Astrocyte (in vitro differentiated cells and primary cell): ENCODE measurements at regions not wholly inside any gene's neighbourhood (a gene's known extent, or its start where the extent isn't known, plus 50 kb on each side); places are given as distances from the start of the nearest gene placed in this dataset.

ENCODE experiments used
- DNase-seq: peaks from one replicate; pipeline ENCODE4 v3.0.0-alpha.2; 2010; ENCODE audit warnings: low read depth
- FAIRE-seq: peaks from 2 replicates; lab custom pipeline; 2011; peaks lifted over from hg19 to GRCh38; lab: Jason Lieb, UNC
- H2AFZ ChIP-seq: 2 replicates; pipeline ENCODE4 v1.6.0; 2012; ENCODE audit warnings: low read depth, low read length, inconsistent platforms
- H3K27ac ChIP-seq: 2 replicates; pipeline ENCODE4 v1.5.1; 2011; ENCODE audit warnings: low read depth, low read length, inconsistent platforms
- H3K27me3 ChIP-seq: 2 replicates; pipeline ENCODE4 v1.6.0; 2011; ENCODE audit warnings: low read length, inconsistent platforms; ENCODE audit not compliant: insufficient read depth
- H3K36me3 ChIP-seq: 2 replicates; pipeline ENCODE4 v1.5.1; 2011; ENCODE audit warnings: low read length, inconsistent platforms; ENCODE audit not compliant: insufficient read depth
- H3K4me1 ChIP-seq: 2 replicates; pipeline ENCODE4 v1.5.1; 2011; ENCODE audit warnings: low read length, inconsistent platforms; ENCODE audit not compliant: insufficient read depth
- H3K4me2 ChIP-seq: 2 replicates; pipeline ENCODE4 v1.6.0; 2012; ENCODE audit warnings: low read length, inconsistent platforms
- H3K4me3 ChIP-seq: 2 replicates; pipeline ENCODE4 v1.5.1; 2011; ENCODE audit warnings: low read depth, mild to moderate bottlenecking, low read length, inconsistent platforms; ENCODE audit not compliant: insufficient read depth
- H3K79me2 ChIP-seq: 2 replicates; pipeline ENCODE4 v1.6.0; 2012; ENCODE audit warnings: mild to moderate bottlenecking, low read length, inconsistent platforms; ENCODE audit not compliant: insufficient read depth
- H3K9ac ChIP-seq: 2 replicates; pipeline ENCODE4 v1.6.0; 2012; ENCODE audit warnings: mild to moderate bottlenecking, low read length, inconsistent platforms
- H3K9me3 ChIP-seq: 2 replicates; pipeline ENCODE4 v1.5.1; 2012; ENCODE audit warnings: low read depth, mild to moderate bottlenecking, low read length, inconsistent platforms; ENCODE audit not compliant: insufficient read depth
- H4K20me1 ChIP-seq: 2 replicates; pipeline ENCODE4 v1.6.0; 2012; ENCODE audit warnings: low read length, inconsistent platforms; ENCODE audit not compliant: insufficient read depth
- H3K27ac Mint-ChIP-seq: one replicate; pipeline ENCODE4 v1.8.0; 2021; ENCODE audit warnings: mild to moderate bottlenecking, mixed read lengths; ENCODE audit not compliant: unreplicated experiment
- H3K27me3 Mint-ChIP-seq: one replicate; pipeline ENCODE4 v1.8.0; 2021; ENCODE audit warnings: low read depth, mixed read lengths; ENCODE audit not compliant: unreplicated experiment
- H3K36me3 Mint-ChIP-seq: one replicate; pipeline ENCODE4 v1.8.0; 2021; ENCODE audit warnings: low read depth, mixed read lengths; ENCODE audit not compliant: unreplicated experiment
- H3K4me1 Mint-ChIP-seq: one replicate; pipeline ENCODE4 v1.8.0; 2021; ENCODE audit warnings: low read depth, mixed read lengths; ENCODE audit not compliant: unreplicated experiment
- H3K4me3 Mint-ChIP-seq: one replicate; pipeline ENCODE4 v1.8.0; 2021; ENCODE audit warnings: mild to moderate bottlenecking, moderate library complexity, mixed read lengths; ENCODE audit not compliant: unreplicated experiment
- H3K9me3 Mint-ChIP-seq: one replicate; pipeline ENCODE4 v1.8.0; 2021; ENCODE audit warnings: mild to moderate bottlenecking, mixed read lengths; ENCODE audit not compliant: unreplicated experiment
- CTCF ChIP-seq: IDR thresholded peaks from 2 replicates; pipeline ENCODE4 v1.5.1; 2011; ENCODE audit warnings: low read depth, mild to moderate bottlenecking, inconsistent platforms, low read length, moderate library complexity; ENCODE audit not compliant: insufficient read depth
- EZH2 ChIP-seq: IDR thresholded peaks from 2 replicates; pipeline ENCODE4 v1.6.1; 2012; ENCODE audit warnings: mild to moderate bottlenecking, low read length, inconsistent platforms; ENCODE audit not compliant: insufficient read depth

- Mint-ChIP-seq H3K4me1 (peaks cover 37% of the 10 kb centered on the region), H3K9me3 (no peaks in the 10 kb centered on the region), H3K27ac (peak overlapping the region; percentile 91), H3K4me3 (peak overlapping the region; percentile 4), H3K27me3 (no peaks in the 10 kb centered on the region), H3K36me3 (no peaks in the 10 kb centered on the region)
- Histone ChIP-seq H2AFZ (no peak overlapping the region), H3K4me3 (no peak overlapping the region), H3K79me2 (no peaks in the 10 kb centered on the region), H3K9me3 (no peaks in the 10 kb centered on the region), H3K4me1 (peaks cover 17% of the 10 kb centered on the region), H3K27me3 (no peaks in the 10 kb centered on the region), H3K27ac (peak overlapping the region; percentile 59), H3K36me3 (no peaks in the 10 kb centered on the region), H4K20me1 (no peaks in the 10 kb centered on the region), H3K9ac (peak overlapping the region; percentile 9), H3K4me2 (peak overlapping the region; percentile 19)
- no peak for TF ChIP-seq EZH2
- TF ChIP-seq CTCF: no peak
- DNase-seq (peak; percentile 97), FAIRE-seq (no peak)
These were observed 279.9 kb upstream of the FAR2 start for GRCh38 chr12:28869197-28869596.

- no peaks in the 10 kb centered on the region for H3K36me3 Mint-ChIP-seq
- no peak overlapping the region for H3K27ac Mint-ChIP-seq
- no peaks in the 10 kb centered on the region for H3K9me3 Mint-ChIP-seq
- no peak for FAIRE-seq
- Histone ChIP-seq H3K79me2 (no peaks in the 10 kb centered on the region), H3K4me2 (no peak overlapping the region), H4K20me1 (no peaks in the 10 kb centered on the region), H3K36me3 (no peaks in the 10 kb centered on the region), H3K9me3 (no peaks in the 10 kb centered on the region), H3K27ac (no peak overlapping the region), H3K4me1 (peaks cover 17% of the 10 kb centered on the region), H3K4me3 (no peak overlapping the region), H2AFZ (no peak overlapping the region), H3K9ac (no peak overlapping the region), H3K27me3 (no peaks in the 10 kb centered on the region)
- DNase-seq: peak; percentile 36
- H3K4me3 Mint-ChIP-seq: no peak overlapping the region
- H3K27me3 Mint-ChIP-seq: no peaks in the 10 kb centered on the region
- TF ChIP-seq EZH2 (no peak), CTCF (no peak)
- peaks cover 34% of the 10 kb centered on the region for H3K4me1 Mint-ChIP-seq
These were observed 278.1 kb upstream of the FAR2 start for GRCh38 chr12:28870839-28871440.

- H3K36me3 Mint-ChIP-seq: no peaks in the 10 kb centered on the region
These were observed 276.3 kb upstream of the FAR2 start for GRCh38 chr12:28872654-28873268.

More at GRCh38 chr12:28872654-28873268, 276.3 kb upstream of the FAR2 start:
- no peaks in the 10 kb centered on the region for H3K9me3 ChIP-seq
- FAIRE-seq (peak; percentile 37), DNase-seq (peak; percentile 44)
- no peak overlapping the region for H3K9ac ChIP-seq
- Mint-ChIP-seq H3K27me3 (peaks cover 3% of the 10 kb centered on the region), H3K27ac (no peak overlapping the region), H3K4me1 (peaks cover 27% of the 10 kb centered on the region), H3K4me3 (no peak overlapping the region), H3K9me3 (no peaks in the 10 kb centered on the region)
- no peaks in the 10 kb centered on the region for H3K36me3 ChIP-seq
- no peak for TF ChIP-seq EZH2
- peak; percentile 82 for TF ChIP-seq CTCF
- no peak overlapping the region for H2AFZ ChIP-seq
- no peak overlapping the region for H3K27ac ChIP-seq
- no peaks in the 10 kb centered on the region for H3K27me3 ChIP-seq
- H3K4me1 ChIP-seq: peaks cover 17% of the 10 kb centered on the region
- H3K4me3 ChIP-seq: no peak overlapping the region
- H3K79me2 ChIP-seq: no peaks in the 10 kb centered on the region
- no peak overlapping the region for H3K4me2 ChIP-seq
- no peaks in the 10 kb centered on the region for H4K20me1 ChIP-seq
